ENCODE measurements at regions not wholly inside any gene's neighbourhood (a gene's known extent, or its start where the extent isn't known, plus 50 kb on each side); places are given as distances from the start of the nearest gene placed in this dataset.

DNA sequence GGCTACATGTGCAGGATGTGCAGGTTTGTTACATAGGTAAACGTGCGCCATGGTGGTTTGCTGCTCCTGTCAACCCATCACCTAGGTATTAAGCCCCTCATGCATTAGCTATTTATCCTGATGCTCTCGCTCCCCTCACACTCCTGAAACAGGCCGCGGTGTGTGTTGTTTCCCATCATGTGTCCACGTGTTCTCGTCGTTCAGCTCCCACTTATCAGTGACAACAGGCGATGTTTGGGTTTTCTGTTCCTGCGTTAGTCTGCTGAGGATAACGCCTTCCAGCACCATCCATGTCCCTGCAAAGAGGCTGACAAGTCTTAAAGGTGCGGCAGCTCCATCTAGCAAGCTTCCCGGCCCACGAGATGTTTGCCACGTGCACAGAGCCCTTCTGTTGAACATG is 175.1 kb downstream of the FOXL1 start:
- TF ChIP-seq POLR2AphosphoS5 (IDR thresholded peaks at IDR 0.05) = no peak
- TF ChIP-seq, protein P1, sequence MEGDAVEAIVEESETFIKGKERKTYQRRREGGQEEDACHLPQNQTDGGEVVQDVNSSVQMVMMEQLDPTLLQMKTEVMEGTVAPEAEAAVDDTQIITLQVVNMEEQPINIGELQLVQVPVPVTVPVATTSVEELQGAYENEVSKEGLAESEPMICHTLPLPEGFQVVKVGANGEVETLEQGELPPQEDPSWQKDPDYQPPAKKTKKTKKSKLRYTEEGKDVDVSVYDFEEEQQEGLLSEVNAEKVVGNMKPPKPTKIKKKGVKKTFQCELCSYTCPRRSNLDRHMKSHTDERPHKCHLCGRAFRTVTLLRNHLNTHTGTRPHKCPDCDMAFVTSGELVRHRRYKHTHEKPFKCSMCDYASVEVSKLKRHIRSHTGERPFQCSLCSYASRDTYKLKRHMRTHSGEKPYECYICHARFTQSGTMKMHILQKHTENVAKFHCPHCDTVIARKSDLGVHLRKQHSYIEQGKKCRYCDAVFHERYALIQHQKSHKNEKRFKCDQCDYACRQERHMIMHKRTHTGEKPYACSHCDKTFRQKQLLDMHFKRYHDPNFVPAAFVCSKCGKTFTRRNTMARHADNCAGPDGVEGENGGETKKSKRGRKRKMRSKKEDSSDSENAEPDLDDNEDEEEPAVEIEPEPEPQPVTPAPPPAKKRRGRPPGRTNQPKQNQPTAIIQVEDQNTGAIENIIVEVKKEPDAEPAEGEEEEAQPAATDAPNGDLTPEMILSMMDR (IDR thresholded peaks at IDR 0.05) = no peak
